ENCODE measurements at regions not wholly inside any gene's neighbourhood (a gene's known extent, or its start where the extent isn't known, plus 50 kb on each side); places are given as distances from the start of the nearest gene placed in this dataset.

DNA sequence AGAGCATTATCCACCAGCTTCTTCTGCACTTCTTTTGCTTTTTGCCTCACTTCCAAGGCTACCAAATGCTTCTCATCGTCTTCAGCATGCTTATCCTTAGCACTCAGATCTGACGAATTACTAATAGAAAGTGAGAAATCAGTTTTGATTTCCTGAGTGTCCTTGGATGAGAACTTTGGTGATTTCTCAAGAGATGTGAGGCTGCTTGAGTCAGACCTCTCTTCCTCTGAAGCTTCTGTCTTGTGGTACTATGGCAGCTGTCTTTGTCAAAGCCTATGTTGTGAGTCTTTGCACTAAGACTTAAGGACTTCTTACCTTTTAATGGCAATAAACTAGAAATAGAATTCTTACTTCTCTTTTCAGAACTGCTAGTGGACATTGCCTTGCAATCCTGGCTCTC is 169.9 kb downstream of the CPE start:
- no peak overlapping the region for H3K14ac ChIP-seq (ENCODE audit: low read length)
- no peak overlapping the region for H4K8ac ChIP-seq (ENCODE audit: low read depth, low read length)
- H2BK5ac ChIP-seq (ENCODE audit: low read length) = no peak overlapping the region
- DNase-seq (ENCODE audit: low spot score) = no peak
- no peak overlapping the region for H3K27ac ChIP-seq (replicated peaks; ENCODE audit: low read length)
- H3K18ac ChIP-seq (ENCODE audit: low read length) = no peak overlapping the region
- H3K4me1 ChIP-seq (ENCODE audit: control insufficient read depth in 2 of 2, insufficient read depth in 1 of 2, low read depth in 1 of 2, low read length in 2 of 2) = no peaks in the 10 kb centered on the region
- no peak overlapping the region for H3K9ac ChIP-seq (ENCODE audit: low read depth, low read length, poor library complexity)
- H3K9me3 ChIP-seq (replicated peaks in 1 of 2; ENCODE audit: control insufficient read depth in 2 of 2, insufficient read depth in 1 of 2, low read depth in 1 of 2, low read length in 2 of 2) = no peaks in the 10 kb centered on the region
- H2AK5ac ChIP-seq (ENCODE audit: low read depth, low read length) = no peak overlapping the region
- H2BK15ac ChIP-seq (ENCODE audit: low read length) = no peak overlapping the region
- no peaks in the 10 kb centered on the region for H3K27me3 ChIP-seq (ENCODE audit: control insufficient read depth in 3 of 3, insufficient read depth in 3 of 3, low read depth in 1 of 3, low read length in 3 of 3)
- H2BK12ac ChIP-seq (ENCODE audit: low read length) = no peak overlapping the region
- no CpG with 5 or more reads among the region's 2 CpGs for WGBS, 2 donors (ENCODE audit: extremely low coverage in 2 of 2, insufficient read length in 2 of 2, insufficient replicate concordance in 1 of 2)
- no peaks in the 10 kb centered on the region for H3K36me3 ChIP-seq (replicated peaks in 1 of 2; ENCODE audit: control insufficient read depth in 2 of 2, insufficient read depth in 2 of 2, low read length in 2 of 2)
- H2AFZ ChIP-seq (ENCODE audit: low read length) = no peak overlapping the region
- no peak overlapping the region for H3K4ac ChIP-seq (ENCODE audit: low read length)
- no peaks in the 10 kb centered on the region for H3K79me1 ChIP-seq (ENCODE audit: low read depth, low read length)
- no peak overlapping the region for H3K4me2 ChIP-seq (ENCODE audit: insufficient read depth, low read length, poor library complexity, severe bottlenecking)
- H3K4me3 ChIP-seq (ENCODE audit: low read length in 2 of 2) = no peak overlapping the region
- no peak overlapping the region for H2BK120ac ChIP-seq (ENCODE audit: low read depth, low read length)
- no peak overlapping the region for H3K23ac ChIP-seq (ENCODE audit: low read depth, low read length, poor library complexity)
- no peak overlapping the region for H4K91ac ChIP-seq (ENCODE audit: low read depth, low read length, poor library complexity)

DNA sequence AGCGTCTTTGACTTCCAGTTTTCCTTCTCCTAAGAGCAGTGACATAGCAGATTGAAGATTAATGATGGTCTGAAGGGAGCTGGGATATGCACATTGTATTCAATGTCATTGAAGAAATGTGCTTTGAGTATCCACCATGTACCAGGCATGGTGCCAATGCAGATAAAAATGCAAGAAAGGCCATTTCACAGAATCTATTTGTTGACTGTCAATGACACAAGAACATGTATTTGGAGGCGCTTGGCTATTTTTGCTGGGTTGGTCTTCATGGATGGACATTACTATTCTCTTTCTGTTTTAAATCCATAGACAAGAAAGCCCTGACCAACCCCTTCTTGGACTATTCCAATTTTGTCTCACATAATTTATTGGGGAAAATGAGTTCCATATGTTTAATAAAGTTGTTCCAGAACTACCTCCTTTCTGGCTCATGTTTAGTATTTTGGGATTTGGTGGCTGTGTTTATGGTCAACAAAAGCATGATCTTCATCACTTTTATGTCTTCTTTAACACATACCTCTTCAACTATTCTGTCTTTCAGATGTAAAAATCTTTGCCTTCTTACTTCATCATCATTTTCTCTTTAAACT is 174.5 kb downstream of the CPE start:
- H3K9me3 ChIP-seq (replicated peaks in 1 of 2; ENCODE audit: control insufficient read depth in 2 of 2, insufficient read depth in 1 of 2, low read depth in 1 of 2, low read length in 2 of 2) = no peaks in the 10 kb centered on the region
- H2BK12ac ChIP-seq (ENCODE audit: low read length) = no peak overlapping the region
- no peak overlapping the region for H2BK5ac ChIP-seq (ENCODE audit: low read length)
- H3K23ac ChIP-seq (ENCODE audit: low read depth, low read length, poor library complexity) = no peak overlapping the region
- H3K4ac ChIP-seq (ENCODE audit: low read length) = no peak overlapping the region
- H3K18ac ChIP-seq (ENCODE audit: low read length) = no peak overlapping the region
- no peak overlapping the region for H3K4me2 ChIP-seq (ENCODE audit: insufficient read depth, low read length, poor library complexity, severe bottlenecking)
- H3K9ac ChIP-seq (ENCODE audit: low read depth, low read length, poor library complexity) = no peak overlapping the region
- H2BK120ac ChIP-seq (ENCODE audit: low read depth, low read length) = no peak overlapping the region
- no peaks in the 10 kb centered on the region for H3K4me1 ChIP-seq (ENCODE audit: control insufficient read depth in 2 of 2, insufficient read depth in 1 of 2, low read depth in 1 of 2, low read length in 2 of 2)
- no peak overlapping the region for H2AFZ ChIP-seq (ENCODE audit: low read length)
- H4K8ac ChIP-seq (ENCODE audit: low read depth, low read length) = no peak overlapping the region
- H3K27me3 ChIP-seq (ENCODE audit: control insufficient read depth in 3 of 3, insufficient read depth in 3 of 3, low read depth in 1 of 3, low read length in 3 of 3) = no peaks in the 10 kb centered on the region
- no peaks in the 10 kb centered on the region for H3K36me3 ChIP-seq (replicated peaks in 1 of 2; ENCODE audit: control insufficient read depth in 2 of 2, insufficient read depth in 2 of 2, low read length in 2 of 2)
- H2BK15ac ChIP-seq (ENCODE audit: low read length) = no peak overlapping the region
- no CpG with 5 or more reads among the region's 2 CpGs for WGBS, 2 donors (ENCODE audit: extremely low coverage in 2 of 2, insufficient read length in 2 of 2, insufficient replicate concordance in 1 of 2)
- H4K91ac ChIP-seq (ENCODE audit: low read depth, low read length, poor library complexity) = no peak overlapping the region
- H3K14ac ChIP-seq (ENCODE audit: low read length) = no peak overlapping the region
- H3K79me1 ChIP-seq (ENCODE audit: low read depth, low read length) = no peaks in the 10 kb centered on the region
- no peak for DNase-seq (ENCODE audit: low spot score)
- H3K4me3 ChIP-seq (ENCODE audit: low read length in 2 of 2) = no peak overlapping the region
- no peak overlapping the region for H3K27ac ChIP-seq (replicated peaks; ENCODE audit: low read length)
- no peak overlapping the region for H2AK5ac ChIP-seq (ENCODE audit: low read depth, low read length)

DNA sequence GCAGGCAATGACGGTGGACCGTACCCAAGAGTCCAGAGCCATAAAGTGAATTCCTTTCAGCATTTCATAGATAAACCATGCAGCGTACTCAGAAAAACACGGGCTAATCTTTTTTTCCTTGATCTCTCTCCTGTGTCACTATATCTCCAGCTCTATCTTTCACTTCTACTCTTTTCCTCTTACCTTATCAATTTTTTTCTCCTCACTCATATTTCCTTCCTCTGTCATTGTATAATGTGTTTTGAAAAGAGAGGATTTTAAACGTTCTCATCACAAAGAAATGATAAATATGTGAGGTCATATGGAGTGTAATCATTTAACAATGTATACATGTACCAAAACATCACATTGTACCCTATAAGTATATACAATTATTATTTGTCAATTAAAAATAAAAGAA is 176.5 kb downstream of the CPE start:
- no peaks in the 10 kb centered on the region for H3K9me3 ChIP-seq (replicated peaks in 1 of 2; ENCODE audit: control insufficient read depth in 2 of 2, insufficient read depth in 1 of 2, low read depth in 1 of 2, low read length in 2 of 2)
- H3K23ac ChIP-seq (ENCODE audit: low read depth, low read length, poor library complexity) = no peak overlapping the region
- no peak overlapping the region for H3K9ac ChIP-seq (ENCODE audit: low read depth, low read length, poor library complexity)
- H3K27ac ChIP-seq (replicated peaks; ENCODE audit: low read length) = no peak overlapping the region
- H3K18ac ChIP-seq (ENCODE audit: low read length) = no peak overlapping the region
- H3K27me3 ChIP-seq (ENCODE audit: control insufficient read depth in 3 of 3, insufficient read depth in 3 of 3, low read depth in 1 of 3, low read length in 3 of 3) = no peaks in the 10 kb centered on the region
- no peak overlapping the region for H2BK120ac ChIP-seq (ENCODE audit: low read depth, low read length)
- no peak overlapping the region for H3K4me2 ChIP-seq (ENCODE audit: insufficient read depth, low read length, poor library complexity, severe bottlenecking)
- H2BK15ac ChIP-seq (ENCODE audit: low read length) = no peak overlapping the region
- H4K91ac ChIP-seq (ENCODE audit: low read depth, low read length, poor library complexity) = no peak overlapping the region
- H3K4me3 ChIP-seq (ENCODE audit: low read length in 2 of 2) = no peak overlapping the region
- no peak overlapping the region for H2AK5ac ChIP-seq (ENCODE audit: low read depth, low read length)
- no peak overlapping the region for H4K8ac ChIP-seq (ENCODE audit: low read depth, low read length)
- no CpG with 5 or more reads among the region's 5 CpGs for WGBS, 2 donors (ENCODE audit: extremely low coverage in 2 of 2, insufficient read length in 2 of 2, insufficient replicate concordance in 1 of 2)
- no peaks in the 10 kb centered on the region for H3K79me1 ChIP-seq (ENCODE audit: low read depth, low read length)
- no peak overlapping the region for H3K4ac ChIP-seq (ENCODE audit: low read length)
- H2AFZ ChIP-seq (ENCODE audit: low read length) = no peak overlapping the region
- H2BK5ac ChIP-seq (ENCODE audit: low read length) = no peak overlapping the region
- H2BK12ac ChIP-seq (ENCODE audit: low read length) = no peak overlapping the region
- H3K14ac ChIP-seq (ENCODE audit: low read length) = no peak overlapping the region
- DNase-seq (ENCODE audit: low spot score) = no peak
- no peaks in the 10 kb centered on the region for H3K36me3 ChIP-seq (replicated peaks in 1 of 2; ENCODE audit: control insufficient read depth in 2 of 2, insufficient read depth in 2 of 2, low read length in 2 of 2)
- H3K4me1 ChIP-seq (ENCODE audit: control insufficient read depth in 2 of 2, insufficient read depth in 1 of 2, low read depth in 1 of 2, low read length in 2 of 2) = no peaks in the 10 kb centered on the region

DNA sequence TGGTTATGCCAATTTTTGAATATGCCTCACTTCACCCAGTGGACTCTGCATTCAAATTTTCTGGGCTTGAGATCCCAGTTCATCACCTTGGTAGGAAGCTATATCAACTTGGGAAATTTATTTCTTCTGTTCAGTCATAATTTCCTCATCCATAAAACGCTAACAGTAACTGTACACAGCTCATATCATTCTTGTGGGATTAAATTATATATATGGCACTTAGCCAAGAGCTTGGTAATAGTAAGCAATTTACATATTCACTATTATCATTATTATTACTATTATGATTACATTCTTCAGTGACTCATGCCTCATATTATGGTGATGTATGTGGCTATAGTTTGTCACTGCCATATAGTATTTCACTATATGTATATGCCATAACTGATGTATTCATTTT is 177.6 kb downstream of the CPE start:
- H3K36me3 ChIP-seq (replicated peaks in 1 of 2; ENCODE audit: control insufficient read depth in 2 of 2, insufficient read depth in 2 of 2, low read length in 2 of 2) = no peaks in the 10 kb centered on the region
- H3K4ac ChIP-seq (ENCODE audit: low read length) = no peak overlapping the region
- no peaks in the 10 kb centered on the region for H3K79me1 ChIP-seq (ENCODE audit: low read depth, low read length)
- H3K23ac ChIP-seq (ENCODE audit: low read depth, low read length, poor library complexity) = no peak overlapping the region
- H2BK5ac ChIP-seq (ENCODE audit: low read length) = no peak overlapping the region
- H2AFZ ChIP-seq (ENCODE audit: low read length) = no peak overlapping the region
- H2BK12ac ChIP-seq (ENCODE audit: low read length) = no peak overlapping the region
- no peak overlapping the region for H3K4me3 ChIP-seq (ENCODE audit: low read length in 2 of 2)
- no peak overlapping the region for H3K18ac ChIP-seq (ENCODE audit: low read length)
- no peak for DNase-seq (ENCODE audit: low spot score)
- no peak overlapping the region for H3K14ac ChIP-seq (ENCODE audit: low read length)
- H3K9ac ChIP-seq (ENCODE audit: low read depth, low read length, poor library complexity) = no peak overlapping the region
- no peak overlapping the region for H3K27ac ChIP-seq (replicated peaks; ENCODE audit: low read length)
- no peak overlapping the region for H2BK120ac ChIP-seq (ENCODE audit: low read depth, low read length)
- no peaks in the 10 kb centered on the region for H3K27me3 ChIP-seq (ENCODE audit: control insufficient read depth in 3 of 3, insufficient read depth in 3 of 3, low read depth in 1 of 3, low read length in 3 of 3)
- no peak overlapping the region for H3K4me2 ChIP-seq (ENCODE audit: insufficient read depth, low read length, poor library complexity, severe bottlenecking)
- no peak overlapping the region for H2BK15ac ChIP-seq (ENCODE audit: low read length)
- no peak overlapping the region for H4K91ac ChIP-seq (ENCODE audit: low read depth, low read length, poor library complexity)
- H3K9me3 ChIP-seq (replicated peaks in 1 of 2; ENCODE audit: control insufficient read depth in 2 of 2, insufficient read depth in 1 of 2, low read depth in 1 of 2, low read length in 2 of 2) = peaks cover 0 to 2% of the 10 kb centered on the region in 2 donors
- no peak overlapping the region for H2AK5ac ChIP-seq (ENCODE audit: low read depth, low read length)
- WGBS, 2 donors (ENCODE audit: extremely low coverage in 2 of 2, insufficient read length in 2 of 2, insufficient replicate concordance in 1 of 2) = no CpG with 5 or more reads among the region's 1 CpG
- no peaks in the 10 kb centered on the region for H3K4me1 ChIP-seq (ENCODE audit: control insufficient read depth in 2 of 2, insufficient read depth in 1 of 2, low read depth in 1 of 2, low read length in 2 of 2)
- H4K8ac ChIP-seq (ENCODE audit: low read depth, low read length) = no peak overlapping the region

All from neuronal stem cell (in vitro differentiated cells).